Tongue (tissue), 1 donor: ENCODE measurements at regions not wholly inside any gene's neighbourhood (a gene's known extent, or its start where the extent isn't known, plus 50 kb on each side); places are given as distances from the start of the nearest gene placed in this dataset.
A peak's percentile ranks its signal among the peaks of the same experiment; 100 is the strongest.
"Not testable (repeated sequence)": the region's sequence is repeated elsewhere in the genome, so short reads cannot be mapped to it uniquely, and the experiment has no call there.

ENCODE experiments used
- DNase-seq: peaks from one replicate; pipeline ENCODE4 v3.0.0-alpha.2; 2015

DNA sequence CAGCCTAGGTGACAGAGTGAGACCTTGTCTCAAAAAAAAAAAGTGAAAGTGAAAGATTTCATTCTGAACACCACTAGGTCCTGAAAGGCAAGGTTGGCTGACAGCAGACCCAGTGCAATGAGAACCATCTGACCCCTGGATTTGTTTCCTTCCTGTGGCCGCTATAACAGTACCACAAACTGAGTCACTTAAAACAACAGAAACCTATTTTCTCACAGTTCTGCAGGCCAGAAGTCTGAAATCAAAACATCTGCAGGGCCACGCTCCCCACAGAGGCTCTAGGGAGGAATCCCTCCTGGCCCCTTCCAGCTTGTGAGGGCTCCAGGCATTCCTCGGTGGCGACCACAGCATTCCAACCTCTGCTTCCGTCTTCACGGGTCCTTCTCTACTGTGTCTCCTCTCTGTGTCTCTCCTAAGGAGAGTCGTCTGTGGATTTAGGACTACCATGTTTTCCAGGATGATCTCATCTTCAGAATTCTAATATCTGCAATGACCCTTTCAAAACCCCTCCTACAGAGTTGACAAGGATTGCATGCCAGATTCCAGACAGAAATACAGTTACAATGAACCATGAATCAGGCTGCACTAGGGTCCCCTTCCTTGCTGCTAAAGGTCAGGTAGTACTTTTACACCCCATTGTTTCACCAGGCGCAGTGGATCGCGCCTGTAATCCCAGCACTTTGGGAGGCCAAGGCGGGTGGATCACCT, 78.0 kb upstream of the ADGRL1 start:
- not testable (repeated sequence) for DNase-seq

DNA sequence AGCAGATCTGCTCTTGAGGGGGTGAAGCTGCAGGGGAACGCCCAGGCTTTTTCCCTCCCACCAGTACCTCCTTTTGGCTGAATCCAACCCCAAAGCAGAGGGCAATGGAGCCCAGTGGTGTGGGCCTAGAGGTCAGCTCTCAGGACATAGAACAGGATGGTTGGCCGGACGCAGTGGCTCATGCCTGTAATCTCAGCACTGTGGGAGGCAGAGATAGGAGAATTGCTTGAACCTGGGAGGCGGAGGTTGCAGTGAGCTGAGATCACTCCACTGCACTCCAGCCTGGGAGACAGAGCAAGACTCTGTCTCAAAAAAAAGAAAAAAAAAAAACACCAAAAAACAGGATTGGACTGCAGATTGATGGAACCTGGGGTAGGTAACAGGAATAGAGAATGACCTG, 73.3 kb upstream of the ADGRL1 start:
- DNase-seq, result not testable (repeated sequence)

DNA sequence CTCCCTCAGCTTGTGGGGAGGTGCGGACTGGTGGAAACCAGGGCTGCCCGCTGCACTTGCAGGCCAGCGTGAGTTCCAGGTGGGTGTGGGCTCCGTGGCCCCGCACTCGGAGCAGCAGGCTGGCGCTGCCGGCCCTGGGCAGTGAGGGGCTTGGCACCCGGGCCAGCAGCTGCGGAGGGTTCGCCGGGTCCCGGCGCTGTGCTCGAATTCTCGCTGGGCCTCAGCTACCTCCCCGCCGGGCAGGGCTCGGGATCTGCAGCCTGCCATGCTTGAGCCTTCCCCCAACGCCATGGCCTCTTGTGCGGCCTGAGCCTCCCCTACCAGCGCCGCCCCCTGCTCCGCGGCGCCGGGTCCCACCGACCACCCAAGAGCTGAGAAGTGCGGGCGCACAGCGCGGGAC, 71.6 kb upstream of the ADGRL1 start:
- no peak for DNase-seq

DNA sequence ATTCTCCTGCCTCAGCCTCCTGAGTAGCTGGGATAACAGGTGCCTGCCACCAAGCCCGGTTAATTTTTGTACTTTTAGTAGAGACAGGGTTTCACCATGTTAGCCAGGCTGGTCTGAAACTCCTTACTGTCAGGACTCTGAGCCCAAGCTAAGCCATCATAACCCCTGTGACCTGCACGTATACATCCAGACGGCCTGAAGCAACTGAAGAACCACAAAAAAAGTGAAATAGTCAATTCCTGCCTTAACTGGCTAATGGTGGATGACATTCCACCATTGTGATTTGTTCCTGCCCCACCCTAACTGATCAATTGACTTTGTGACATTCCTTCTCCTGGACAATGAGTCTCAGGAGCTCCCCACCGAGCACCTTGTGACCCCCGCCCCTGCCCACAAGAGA, 69.9 kb upstream of the ADGRL1 start:
- not testable (repeated sequence) for DNase-seq

DNA sequence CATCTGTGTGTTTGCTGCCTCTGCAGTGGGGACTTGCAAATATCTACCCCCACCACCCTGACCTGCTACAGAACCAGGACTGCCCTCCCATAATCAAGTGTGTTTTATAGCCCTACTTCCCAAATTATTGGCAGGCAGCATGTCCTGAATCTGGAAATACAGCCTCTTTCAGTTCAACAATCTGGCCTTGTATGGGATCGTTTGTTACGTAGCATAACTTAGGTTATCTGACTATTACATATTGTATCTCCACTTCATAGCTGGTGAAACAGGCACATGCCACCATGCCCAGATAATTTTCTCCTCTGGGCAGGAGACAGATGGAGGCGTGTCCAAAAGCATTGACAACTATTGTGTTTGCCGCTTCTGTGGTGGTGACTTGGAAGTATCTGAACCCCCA, 66.7 kb upstream of the ADGRL1 start:
- DNase-seq, result no peak

DNA sequence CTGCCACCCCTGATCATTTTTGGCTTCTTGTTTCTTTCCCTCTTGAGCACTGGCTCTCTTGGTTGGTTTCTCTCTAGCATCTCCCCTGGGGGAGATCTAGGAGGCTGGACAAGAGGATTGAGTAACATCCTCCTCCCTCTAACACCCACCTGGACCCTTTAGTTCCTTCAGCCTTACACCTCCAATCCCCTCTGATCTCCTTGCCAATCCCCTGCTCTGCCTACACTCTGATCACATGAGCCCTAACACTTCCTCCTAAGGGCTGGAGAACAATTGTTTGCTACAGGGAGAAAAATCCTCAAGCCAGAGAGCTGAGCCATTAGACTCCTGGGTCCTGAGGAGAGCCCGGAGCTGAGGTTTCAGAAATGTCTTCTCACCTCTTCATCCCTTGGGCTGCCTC, 65.9 kb upstream of the ADGRL1 start:
- DNase-seq, result no peak

DNA sequence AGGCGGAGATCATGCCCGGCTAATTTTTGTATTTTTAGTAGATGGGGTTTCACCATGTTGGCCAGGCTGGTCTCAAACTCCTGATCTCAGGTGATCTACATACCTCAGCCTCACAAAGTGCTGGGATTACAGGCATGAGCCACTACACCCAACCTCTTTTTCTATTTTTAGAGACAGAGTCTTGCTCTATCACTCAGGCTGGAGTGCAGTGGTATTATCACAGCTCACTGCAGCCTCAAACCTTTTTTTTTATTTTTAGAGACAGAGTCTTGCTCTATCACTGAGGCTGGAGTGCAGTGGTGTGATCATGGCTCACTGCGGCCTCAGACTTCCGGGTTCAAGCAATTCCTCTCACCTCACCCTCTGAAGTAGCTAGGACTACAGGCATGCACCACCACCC, 64.6 kb upstream of the ADGRL1 start:
- DNase-seq, result not testable (repeated sequence)

DNA sequence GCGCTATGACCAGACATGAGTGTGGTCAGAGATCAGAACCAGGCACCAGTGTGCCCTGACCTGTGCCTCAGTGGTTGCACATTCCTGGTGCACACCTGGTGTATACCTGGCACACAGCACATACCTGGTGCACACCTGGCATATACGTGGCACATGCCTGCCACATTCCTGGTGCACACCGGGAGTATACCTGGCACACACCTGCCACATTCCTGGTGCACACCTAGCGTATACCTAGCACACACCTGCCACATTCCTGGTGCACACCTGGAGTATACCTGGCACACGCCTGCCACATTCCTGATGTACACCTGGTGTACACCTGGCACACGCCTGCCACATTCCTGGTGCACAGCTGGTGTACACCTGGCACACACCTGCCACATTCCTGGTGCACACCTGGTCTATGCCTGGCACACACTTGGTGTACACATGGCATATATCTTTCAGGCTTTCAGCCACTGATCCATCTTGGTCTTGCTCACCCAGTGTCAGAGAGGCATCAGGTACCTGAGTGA, 61.3 kb upstream of the ADGRL1 start:
- DNase-seq, result no peak

DNA sequence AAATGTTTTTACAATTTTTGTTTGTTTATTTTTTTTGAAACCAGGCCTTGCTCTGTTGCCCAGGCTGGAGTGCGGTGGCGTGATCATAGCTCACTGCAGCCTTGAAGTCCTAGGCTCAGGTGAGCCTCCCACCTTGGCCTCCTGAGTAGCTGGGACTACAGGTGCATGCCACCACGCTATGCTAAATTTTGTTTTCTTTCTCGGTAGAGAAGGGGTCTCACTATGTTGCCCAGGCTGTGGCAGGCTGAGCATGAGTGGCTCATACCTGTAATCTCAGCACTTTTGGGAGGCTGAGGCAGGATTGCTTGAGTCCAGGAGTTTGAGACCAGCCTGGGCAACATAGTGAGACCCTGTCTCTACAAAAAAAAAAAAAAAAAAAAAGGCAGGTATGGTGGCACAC, 60.2 kb upstream of the ADGRL1 start:
- not testable (repeated sequence) for DNase-seq

DNA sequence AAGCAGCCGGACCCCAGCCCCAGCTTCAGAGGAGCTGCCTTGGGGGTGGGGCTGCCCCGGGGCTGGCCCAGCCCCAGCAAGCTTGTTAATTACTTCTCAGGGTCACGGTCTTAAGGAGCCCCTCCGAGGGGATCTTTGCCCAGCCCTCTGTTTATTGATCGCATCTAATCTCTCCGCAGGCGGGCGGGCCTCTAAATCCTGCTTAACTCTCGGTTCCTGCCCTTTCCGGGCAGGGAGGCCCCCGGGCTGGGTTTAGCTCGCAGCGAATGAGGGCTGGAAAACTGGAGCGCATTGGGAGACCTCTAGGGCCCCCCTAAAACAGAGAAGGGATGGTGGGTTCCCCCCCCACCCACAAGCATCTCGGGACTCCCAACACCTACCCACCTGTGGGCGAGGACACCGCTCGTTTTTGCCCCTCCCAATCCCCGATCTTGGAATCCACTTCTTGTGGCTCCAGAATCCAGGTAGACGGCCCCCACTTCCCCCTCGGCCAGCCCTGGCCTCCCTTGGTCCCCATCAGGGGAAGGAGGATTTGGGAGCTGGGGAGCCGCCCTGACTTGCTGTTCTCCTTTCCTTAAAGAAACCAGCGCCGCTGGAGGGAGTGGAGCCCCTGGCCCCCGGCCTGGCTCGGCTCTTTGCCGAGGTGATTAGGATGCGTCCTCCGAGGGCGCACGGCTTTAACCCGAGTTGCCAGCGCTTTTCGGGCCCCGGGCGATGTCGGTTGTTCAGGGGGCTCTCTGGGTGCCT, 59.5 kb upstream of the ADGRL1 start:
- DNase-seq, result peak; percentile 32

DNA sequence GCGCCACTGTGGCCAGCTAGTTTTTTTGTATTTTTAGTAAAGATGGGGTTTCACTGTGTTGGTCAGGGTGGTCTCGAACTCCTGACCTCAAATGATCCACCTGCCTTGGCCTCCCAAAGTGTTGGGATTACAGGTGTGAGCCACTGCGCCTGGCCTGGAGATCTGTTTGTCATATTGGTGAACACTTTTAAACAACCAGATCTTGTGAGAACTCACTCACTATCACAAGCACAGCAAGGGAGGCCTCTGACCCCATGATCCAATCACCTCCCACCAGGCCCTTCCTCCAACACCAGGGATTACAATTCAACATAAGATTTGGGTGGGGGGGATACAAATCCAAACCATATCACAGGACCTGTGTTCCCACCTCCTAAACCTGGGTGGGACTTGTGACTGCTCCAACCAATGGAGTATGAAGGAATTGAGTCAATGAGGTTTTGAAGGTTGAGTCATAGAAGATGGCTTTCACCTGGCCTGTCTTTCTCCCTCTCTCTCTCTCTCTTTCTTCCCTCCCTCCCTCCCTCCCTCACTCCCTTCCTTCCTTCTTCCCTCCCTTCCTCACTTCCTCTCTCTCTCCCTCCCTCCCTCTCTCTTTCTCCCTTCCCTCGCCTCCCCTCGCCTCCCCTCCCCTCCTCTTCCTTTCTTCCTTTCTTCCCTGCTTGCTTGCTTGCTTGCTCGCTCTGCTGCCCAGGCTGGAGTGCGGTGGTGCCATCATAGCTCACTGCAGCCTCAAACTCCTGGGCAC, 50.1 kb upstream of the ADGRL1 start:
- not testable (repeated sequence) for DNase-seq
